NT2/D1 (cell line): ENCODE measurements at regions not wholly inside any gene's neighbourhood (a gene's known extent, or its start where the extent isn't known, plus 50 kb on each side); places are given as distances from the start of the nearest gene placed in this dataset.

Experiments used
- SUZ12 ChIP-seq: IDR thresholded peaks from 2 replicates; pipeline ENCODE4 v1.6.1; 2011; ENCODE audit not compliant: insufficient read length, insufficient read depth; ENCODE audit errors: extremely low read depth
- YY1 ChIP-seq: IDR thresholded peaks from 2 replicates; pipeline ENCODE4 v1.6.1; 2011; ENCODE audit not compliant: insufficient read length, insufficient read depth
- ZNF274 ChIP-seq: IDR thresholded peaks from 2 replicates; pipeline ENCODE4 v1.6.1; 2011; ENCODE audit warnings: mild to moderate bottlenecking, low read depth, low read length

- TF ChIP-seq YY1 = no peak
- no peak for TF ChIP-seq ZNF274
- TF ChIP-seq SUZ12 = no peak
Measured at GRCh38 chr5:174642816-174643405, 81.5 kb upstream of the MSX2 start.
